NCI-H1436 treated with DMSO at 0.1 percent for 48 hours (cell line): ENCODE measurements at regions not wholly inside any gene's neighbourhood (a gene's known extent, or its start where the extent isn't known, plus 50 kb on each side); places are given as distances from the start of the nearest gene placed in this dataset.

Experiments
- DNase-seq: peaks from one replicate; lab custom pipeline; 2025; lab: John Stamatoyannopoulos, UW

- DNase-seq: no peak
These were observed 66.6 kb upstream of the TAF11L2 start for GRCh38 chr5:17431272-17432050.

- DNase-seq: no peak
These were observed 65.5 kb upstream of the TAF11L2 start for GRCh38 chr5:17432569-17432968.

DNA sequence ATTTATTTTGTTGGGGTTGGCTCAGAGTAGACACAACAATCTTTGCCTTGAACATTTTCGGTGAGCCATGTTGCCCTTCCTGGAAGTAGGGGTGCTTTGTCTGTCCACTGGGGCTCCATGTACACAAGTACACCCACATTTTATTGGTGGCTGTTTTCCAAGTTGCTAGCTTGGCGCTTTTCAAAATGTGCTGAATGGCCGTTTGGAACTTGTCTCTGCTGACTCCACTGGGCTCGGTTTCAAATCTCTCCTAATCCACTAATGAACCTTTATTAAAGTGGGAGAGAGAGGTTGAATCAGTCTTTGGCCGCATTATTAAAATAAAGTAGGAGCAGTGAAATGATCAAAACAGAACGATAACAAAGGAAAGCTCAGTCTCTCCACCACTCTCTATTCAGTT, 64.6 kb upstream of the TAF11L2 start:
- DNase-seq: no peak

DNA sequence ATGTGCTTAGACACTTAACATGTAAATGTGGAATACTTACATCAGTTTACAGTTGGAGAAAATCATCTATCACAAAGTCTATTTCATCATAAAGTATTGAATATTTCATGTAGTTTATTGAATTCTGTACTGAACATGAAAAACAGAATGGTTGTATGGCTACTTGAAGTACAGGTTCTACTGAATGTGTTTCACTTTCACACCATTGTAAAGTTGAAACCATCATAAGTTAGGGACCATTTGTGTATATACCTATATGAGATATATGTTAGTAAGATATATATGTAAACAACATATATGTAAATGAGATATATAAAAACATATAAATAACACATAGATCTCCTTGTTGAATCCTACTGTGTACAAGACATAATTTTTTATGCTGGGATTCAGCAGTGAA, 63.0 kb upstream of the TAF11L2 start:
- no peak for DNase-seq

DNA sequence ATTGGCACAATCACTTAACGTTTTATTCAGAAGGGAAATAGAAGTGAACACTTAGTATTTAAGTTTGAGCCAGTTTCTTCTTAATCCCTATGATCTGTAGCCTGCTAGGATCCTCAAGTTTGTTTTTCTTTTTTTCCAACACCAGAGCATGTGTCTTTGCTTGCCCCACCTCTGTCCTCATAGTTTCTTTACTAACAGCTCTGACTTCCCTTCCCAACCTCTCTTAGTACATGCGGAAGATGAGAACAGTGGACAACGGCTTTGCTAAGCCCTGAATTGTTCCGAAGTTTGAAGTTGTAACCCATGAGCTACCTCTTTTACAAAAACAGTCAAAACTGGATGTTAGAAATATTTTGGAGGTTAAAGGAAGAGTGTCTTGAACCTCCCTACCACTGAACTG, 61.7 kb upstream of the TAF11L2 start:
- DNase-seq: no peak

- no peak for DNase-seq
These were observed 61.2 kb upstream of the TAF11L2 start for GRCh38 chr5:17436761-17437221.

- DNase-seq: no peak
These were observed 60.0 kb upstream of the TAF11L2 start for GRCh38 chr5:17438027-17438426.

DNA sequence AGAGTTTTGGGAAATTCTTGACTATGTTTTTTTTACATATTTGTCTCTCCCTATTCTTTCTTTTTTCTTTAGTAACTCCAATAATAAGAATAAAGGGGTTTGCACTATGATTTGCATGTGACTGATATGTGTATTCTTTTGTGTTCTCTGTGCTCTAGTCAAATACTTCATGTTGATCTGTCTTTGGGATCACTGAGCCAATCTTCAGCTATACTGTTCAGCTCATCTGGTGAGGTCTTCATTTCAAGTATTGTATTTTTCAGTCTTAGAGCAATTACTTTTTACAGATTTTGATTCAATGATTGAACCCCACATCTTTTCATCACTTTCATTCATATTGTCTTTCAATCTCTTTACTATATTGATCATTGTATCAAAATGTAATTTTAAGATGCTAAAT, 58.1 kb upstream of the TAF11L2 start:
- no peak for DNase-seq

DNA sequence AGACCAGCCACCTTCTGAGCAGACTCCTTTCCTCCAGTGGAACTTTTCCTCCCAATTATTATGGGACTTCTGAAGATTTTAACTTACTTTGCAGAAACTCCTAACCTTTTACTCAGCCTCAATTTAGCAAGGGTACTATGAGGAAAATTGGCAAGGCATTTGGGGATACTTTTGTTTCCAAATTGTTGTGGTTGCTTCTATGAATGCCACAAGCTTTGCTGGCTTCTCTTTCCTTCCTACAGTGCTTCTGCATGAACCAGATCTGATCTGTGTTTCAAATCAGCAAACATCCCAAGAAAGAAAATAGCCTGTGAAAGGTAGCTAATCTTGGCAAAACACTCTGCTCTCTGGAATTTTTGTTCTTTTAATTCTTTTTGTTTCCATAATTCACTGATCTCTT, 57.3 kb upstream of the TAF11L2 start:
- no peak for DNase-seq

GRCh38 chr5:17441351-17441750, 56.7 kb upstream of the TAF11L2 start:
- no peak for DNase-seq

DNA sequence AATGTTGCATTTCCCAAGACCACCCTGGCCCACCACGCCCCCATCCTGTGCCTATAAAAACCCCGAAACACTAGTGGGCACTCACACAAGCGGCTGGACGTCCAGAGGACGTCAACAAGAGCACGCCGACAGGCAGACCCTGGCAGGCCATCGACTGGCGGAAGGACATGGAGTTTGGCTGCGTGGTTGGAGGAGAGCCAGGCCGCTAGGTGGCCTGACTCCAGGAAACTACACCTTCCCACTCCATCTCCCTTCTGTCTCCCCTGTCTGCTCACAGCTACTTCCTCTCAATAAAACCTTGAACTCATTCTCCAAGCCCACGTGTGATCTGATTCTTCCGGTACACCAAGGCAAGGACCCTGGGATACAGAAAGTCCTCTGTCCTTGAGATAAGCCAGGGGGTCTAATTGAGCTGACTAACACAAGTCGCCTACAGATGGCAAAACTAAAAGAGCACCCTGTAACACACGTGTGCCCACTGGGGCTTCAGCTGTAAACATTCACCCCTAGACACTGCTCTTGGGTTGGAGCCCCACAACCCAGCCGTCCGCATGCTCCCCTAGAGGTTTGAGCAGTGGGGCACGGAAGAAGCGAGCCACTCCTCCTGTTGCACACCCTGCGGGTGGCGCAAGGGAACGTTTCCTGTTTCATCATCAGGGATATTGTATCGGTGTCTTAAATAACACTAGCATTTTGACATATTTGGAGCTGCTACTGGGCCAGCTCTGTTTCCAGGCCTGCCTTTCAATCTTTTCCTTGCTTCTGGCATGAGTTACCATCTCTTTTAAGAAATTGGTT, 54.5 kb upstream of the TAF11L2 start:
- DNase-seq: no peak

DNA sequence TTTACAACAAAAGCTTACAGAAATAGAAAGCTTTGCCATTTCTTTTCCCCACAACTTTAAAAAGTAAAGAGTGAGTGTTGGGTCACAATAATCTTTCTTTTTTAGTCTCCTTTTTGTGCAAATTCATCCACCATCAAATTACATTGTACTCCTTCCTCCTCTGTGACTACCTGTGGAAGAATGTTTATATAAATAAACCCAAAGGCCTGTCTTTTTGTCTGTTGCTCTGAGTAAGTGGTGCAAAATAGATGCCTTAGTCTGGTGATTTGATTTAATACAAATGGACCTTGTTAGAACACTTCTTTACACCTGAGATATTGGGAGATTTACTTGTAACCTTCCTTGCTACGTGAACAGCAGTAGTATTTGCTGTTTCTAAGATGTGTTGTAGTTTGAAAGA, 53.5 kb upstream of the TAF11L2 start:
- no peak for DNase-seq

DNA sequence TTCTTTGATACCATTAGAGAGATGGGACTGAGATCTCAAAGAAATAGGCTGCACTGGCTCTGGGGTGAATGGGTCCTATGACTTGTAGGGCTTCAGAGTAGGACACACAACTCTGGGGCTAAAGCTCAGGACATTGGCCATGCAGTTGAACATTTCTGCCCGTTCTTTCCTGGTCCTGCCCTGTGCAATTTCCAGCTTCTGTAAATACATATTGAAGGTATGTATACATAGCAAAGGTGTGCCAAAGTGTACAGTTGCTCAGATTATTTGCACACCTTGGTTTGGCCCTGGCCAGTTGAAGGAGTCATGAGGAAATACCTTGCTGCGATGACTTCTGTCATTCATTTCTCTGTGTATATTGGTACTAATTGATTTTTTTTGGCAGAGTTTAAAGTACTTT, 52.8 kb upstream of the TAF11L2 start:
- DNase-seq: no peak
